Activated CD4-positive, CD25-positive, alpha-beta regulatory T cell treated with anti-CD3 and anti-CD28 coated beads, Interleukin-2, amount 50 U/mL, for 72 hours (primary cell): ENCODE measurements at regions not wholly inside any gene's neighbourhood (a gene's known extent, or its start where the extent isn't known, plus 50 kb on each side); places are given as distances from the start of the nearest gene placed in this dataset.

ENCODE experiments used
- DNase-seq: peaks from one replicate; pipeline ENCODE4 v3.0.0; 2021

GRCh38 chr5:61916621-61917620 lies 389.1 kb upstream of the KIF2A start:
- DNase-seq, result no peak

DNA sequence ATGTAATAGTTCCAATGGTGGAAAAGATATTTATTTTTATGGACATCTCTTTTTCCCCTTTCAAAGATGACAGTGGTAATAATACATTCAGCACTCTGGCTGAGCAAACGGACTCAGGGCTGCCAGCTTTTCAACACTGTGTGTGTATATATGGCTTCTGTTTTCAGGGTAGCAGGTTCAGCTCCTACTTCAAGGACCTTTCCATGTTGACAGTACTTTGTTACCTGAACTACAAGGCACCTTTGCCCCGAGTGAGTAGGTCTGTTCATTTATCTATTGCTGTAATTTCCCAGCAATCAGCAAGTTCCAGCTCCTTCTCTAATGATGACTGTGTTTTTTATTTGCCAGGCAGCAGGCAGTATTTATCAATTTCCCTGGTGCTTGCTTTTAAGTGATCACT lies 387.4 kb upstream of the KIF2A start:
- DNase-seq, result no peak

DNA sequence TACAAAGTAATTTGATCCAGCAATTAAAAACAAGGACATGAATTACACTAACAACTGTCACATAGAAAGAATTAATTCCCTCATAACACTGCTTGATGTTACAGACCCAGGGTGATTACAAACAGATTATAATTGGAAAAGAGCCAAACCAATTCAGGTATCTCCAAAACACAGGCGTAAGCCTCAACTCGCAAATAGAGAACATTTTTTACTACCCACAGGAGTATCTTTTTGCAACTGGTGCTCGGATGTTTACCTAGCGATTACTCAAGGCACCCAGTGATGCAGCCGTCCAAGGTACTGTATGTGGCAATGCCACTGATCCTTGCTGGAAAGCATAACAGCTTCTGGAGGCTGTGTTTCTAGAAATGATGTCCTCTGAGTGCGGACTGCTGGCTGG lies 386.1 kb upstream of the KIF2A start:
- no peak for DNase-seq

- DNase-seq, result no peak
These were observed 381.8 kb upstream of the KIF2A start for GRCh38 chr5:61924251-61924650.

DNA sequence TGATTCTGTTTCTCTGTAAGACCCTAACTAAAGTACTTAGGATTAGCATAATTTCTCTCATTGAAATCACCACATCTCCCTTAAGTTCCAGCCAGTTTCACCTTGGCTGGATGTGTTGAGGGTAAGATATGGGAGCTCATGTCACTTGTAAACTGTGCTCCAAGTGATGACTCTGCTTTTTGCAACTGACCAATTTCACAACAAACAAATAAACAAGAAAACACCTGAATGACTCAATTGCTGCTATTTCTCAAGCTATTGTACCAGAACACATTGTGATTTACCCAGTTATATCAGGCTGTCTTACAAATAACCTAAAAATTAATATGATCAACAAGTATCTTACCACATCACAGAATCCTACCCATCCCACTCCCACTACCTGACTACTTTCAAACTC lies 379.1 kb upstream of the KIF2A start:
- DNase-seq, result no peak

DNA sequence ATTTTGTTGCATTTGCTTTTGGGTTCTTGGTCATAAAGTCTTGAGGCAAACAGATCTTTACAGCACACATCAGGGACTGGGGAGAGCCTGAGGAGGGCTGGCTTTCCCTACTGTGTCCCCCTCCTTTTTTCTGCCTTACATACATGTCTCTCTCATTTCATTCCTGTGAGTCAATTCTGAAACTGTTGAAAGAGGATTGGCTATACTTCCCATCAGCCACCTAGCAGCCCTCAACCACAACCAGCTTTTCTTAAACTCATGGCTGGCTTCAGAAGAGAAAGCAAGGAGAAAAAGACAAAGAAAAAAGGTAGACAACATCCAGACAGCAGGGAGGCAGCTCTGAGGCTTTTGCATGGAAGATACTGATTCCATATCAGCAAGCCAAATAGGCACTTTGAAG lies 374.8 kb upstream of the KIF2A start:
- no peak for DNase-seq

DNA sequence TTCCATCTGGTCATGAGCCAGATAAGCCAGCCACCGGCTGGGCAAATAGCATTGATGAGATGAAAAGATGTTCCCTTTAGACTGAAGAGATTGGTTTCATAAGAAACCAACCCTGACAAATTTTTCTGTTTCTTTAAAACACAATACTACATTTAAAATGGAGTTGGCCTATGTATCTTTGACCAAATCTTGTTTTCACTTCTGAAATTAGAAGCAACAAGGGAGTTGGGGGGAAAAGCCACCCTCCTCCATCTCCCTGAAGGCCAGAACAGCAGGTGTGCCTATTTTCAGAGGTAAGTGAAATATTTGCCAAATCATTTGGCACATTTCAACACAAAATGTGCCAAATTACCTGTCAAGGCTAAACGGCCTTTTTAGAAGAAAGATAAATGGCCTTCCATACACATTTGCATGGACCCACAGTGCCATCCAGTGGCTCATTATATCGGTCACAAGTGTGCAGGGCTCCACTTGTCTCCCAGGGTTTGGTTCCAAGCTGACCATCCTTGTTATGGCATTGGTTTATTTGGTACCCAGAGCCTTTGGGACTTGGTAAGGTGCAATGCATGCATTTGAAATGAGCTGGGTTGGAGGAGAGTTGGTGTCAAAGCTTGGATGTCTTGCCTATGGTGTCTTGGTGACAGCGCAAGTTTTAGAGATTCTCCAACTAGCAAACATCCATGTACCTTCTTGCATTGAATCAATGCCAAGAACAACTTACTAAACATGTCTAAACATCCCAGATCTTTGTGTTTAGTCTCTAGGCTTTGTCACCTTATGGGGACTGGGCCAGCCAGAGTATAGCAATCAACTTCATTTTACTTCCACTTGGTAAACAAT lies 372.0 kb upstream of the KIF2A start:
- DNase-seq, result no peak

- no peak for DNase-seq
These were observed 364.4 kb upstream of the KIF2A start for GRCh38 chr5:61941637-61942036.

- DNase-seq, result no peak
These were observed 363.4 kb upstream of the KIF2A start for GRCh38 chr5:61942462-61943049.

DNA sequence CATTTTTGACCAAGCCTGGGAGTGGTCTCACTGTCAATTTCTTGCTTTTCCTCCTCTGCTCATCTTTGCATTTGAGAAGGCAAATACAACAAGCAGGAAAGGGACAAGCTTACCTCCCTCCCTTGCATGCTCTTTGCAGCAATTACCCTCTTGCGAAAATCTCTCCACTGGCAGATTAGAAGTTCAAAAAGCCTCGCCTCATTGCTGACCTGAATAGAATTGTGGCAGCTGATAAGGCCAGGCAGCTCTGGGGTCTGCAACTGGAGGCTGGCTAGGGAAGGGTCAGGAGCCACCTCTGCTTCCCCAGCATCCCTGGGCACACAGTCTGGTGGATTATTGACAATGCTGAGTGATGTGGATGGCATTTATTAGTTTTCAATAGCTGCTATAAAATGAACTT lies 362.3 kb upstream of the KIF2A start:
- DNase-seq, result no peak

- DNase-seq, result no peak
These were observed 357.9 kb upstream of the KIF2A start for GRCh38 chr5:61948151-61948550.

DNA sequence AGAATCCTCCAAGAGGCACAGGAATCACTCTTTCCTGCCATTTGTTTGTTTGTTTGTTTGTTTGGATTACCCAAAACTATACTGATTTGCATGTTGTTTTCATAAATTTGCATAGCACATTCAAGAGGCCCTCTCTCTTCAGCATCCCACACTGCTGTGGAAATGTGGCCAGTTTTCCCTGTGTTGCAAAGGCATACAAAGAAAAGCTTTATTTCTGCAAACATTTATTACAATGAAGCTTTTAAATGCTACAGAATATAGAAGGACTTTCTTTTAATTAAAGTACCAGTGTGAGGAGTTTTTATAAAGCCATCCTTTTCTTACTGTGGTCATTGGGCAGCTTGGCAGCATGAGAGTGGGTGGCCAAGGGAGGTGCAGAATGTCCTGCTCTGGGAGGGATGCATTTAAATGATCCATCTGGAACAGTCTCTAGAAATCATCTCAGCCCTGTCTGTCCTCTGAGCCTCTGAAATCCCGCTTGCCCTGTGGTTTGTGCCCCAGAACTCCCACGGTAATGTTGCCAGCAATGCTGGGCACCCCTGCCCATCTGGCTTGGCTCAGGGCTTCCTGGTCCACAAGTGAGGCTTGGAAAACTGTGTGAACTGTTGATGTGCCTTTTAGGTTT lies 356.8 kb upstream of the KIF2A start:
- no peak for DNase-seq

- no peak for DNase-seq
These were observed 356.1 kb upstream of the KIF2A start for GRCh38 chr5:61949679-61950435.

GRCh38 chr5:61951295-61951694 lies 354.7 kb upstream of the KIF2A start:
- no peak for DNase-seq

DNA sequence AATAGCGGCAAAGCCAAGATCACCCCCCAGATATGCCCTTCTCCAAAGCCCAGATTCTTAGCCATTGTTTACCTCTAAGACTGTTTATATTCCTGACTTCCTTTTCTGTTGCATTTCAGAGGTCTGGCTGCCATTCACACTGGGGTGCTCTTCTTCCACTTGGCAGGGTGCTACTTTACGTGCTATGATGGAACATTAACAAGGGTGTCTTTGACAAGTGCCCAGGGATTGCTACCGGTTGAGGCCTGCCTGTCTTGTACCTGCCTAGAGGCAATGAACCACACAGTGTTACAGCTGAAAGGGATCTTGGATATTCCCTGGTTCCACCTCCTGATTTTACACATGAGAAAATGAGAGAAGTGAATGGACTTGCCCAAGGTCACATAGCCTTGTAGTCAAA lies 352.1 kb upstream of the KIF2A start:
- DNase-seq, result no peak

DNA sequence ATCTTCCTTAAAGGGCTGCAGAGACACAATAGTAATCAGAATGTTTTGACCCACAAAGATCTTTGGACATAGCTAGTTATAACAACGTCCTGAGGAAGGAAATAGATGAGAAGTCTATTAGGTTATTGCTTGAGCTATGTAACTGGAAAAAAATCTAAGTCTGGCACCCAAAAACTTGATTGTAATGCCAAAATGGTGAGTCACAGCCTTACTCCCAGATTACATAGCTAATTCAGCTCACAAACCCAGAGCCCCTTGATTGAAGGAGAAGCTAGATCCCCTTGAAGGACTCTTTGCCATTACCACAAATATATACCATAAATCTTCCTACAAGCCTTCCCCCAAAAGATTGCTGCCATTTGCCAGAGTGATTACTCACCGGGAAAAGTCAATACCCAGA lies 341.8 kb upstream of the KIF2A start:
- DNase-seq, result no peak

DNA sequence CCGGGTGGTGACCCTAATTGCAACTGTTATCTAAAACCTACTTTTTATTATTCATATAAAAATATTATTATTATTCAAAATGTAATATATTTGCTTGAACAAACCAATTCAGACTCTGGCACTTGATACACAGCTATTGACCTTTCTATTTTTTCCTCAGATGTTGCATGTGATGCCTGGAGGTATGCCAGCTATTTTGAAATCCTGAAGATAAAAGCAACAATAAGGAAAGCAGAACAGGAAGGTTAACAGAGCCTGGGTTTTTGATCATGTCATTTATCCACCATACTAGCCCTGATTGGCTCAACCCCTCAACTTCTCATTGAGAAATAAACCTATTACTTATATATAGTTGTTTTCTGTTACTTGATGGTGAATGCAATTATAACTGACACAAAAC lies 340.9 kb upstream of the KIF2A start:
- no peak for DNase-seq

GRCh38 chr5:61965490-61965889 lies 340.5 kb upstream of the KIF2A start:
- no peak for DNase-seq

- DNase-seq, result no peak
These were observed 339.6 kb upstream of the KIF2A start for GRCh38 chr5:61966296-61966955.

GRCh38 chr5:61966997-61967396 lies 339.0 kb upstream of the KIF2A start:
- DNase-seq, result no peak

GRCh38 chr5:61967681-61968080 lies 338.3 kb upstream of the KIF2A start:
- no peak for DNase-seq

- DNase-seq, result no peak
These were observed 336.7 kb upstream of the KIF2A start for GRCh38 chr5:61969347-61969746.
